ENCODE measurements at regions not wholly inside any gene's neighbourhood (a gene's known extent, or its start where the extent isn't known, plus 50 kb on each side); places are given as distances from the start of the nearest gene placed in this dataset.

DNA sequence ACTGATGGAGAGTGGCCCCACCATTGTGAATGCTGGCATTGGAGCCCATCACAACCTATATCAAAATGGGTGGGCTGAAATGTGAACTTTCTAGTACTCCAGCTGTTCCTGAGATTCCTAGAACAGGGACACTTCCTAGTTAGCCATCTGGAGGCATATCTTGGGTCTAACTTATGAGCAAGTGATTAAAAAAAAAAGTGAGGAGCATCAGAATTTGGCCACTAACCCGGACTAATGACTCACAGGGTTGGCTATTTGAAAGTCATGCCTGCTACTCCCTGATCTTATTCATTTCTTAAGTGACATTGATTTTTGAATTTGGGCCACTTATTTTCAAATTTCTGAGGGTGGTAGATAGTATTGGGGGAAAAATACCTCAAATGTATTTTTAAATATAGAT lies 216.6 kb downstream of the HRH4 start:
- TF ChIP-seq, protein P1, sequence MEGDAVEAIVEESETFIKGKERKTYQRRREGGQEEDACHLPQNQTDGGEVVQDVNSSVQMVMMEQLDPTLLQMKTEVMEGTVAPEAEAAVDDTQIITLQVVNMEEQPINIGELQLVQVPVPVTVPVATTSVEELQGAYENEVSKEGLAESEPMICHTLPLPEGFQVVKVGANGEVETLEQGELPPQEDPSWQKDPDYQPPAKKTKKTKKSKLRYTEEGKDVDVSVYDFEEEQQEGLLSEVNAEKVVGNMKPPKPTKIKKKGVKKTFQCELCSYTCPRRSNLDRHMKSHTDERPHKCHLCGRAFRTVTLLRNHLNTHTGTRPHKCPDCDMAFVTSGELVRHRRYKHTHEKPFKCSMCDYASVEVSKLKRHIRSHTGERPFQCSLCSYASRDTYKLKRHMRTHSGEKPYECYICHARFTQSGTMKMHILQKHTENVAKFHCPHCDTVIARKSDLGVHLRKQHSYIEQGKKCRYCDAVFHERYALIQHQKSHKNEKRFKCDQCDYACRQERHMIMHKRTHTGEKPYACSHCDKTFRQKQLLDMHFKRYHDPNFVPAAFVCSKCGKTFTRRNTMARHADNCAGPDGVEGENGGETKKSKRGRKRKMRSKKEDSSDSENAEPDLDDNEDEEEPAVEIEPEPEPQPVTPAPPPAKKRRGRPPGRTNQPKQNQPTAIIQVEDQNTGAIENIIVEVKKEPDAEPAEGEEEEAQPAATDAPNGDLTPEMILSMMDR (IDR thresholded peaks at IDR 0.05; ENCODE audit: insufficient read depth, low read depth, low read length), result no peak
- DNase-seq (ENCODE audit: low read depth), result no peak
- no peak overlapping the region for H3K4me3 ChIP-seq (ENCODE audit: low read depth, low read length)

DNA sequence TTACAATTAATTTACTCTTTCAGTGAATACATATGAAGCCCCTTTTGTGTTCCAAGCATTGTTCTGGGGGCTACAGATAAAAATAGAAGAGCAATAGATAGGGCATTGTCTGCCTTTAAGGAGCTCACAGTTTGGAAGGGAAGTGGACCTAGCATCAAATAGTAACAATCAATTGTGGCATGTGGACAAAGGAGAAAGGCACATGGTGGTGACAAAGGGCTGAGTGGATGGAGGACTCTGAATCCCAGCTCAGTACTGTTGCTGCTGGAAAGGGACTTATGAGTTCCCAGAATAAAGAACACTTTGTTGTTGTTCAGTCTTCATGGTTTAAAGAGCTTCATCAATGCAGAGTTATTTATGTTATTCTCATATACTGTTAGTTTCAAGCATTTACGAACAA lies 217.7 kb downstream of the HRH4 start:
- TF ChIP-seq, protein P1 (IDR thresholded peaks at IDR 0.05; ENCODE audit: insufficient read depth, low read depth, low read length), result no peak
- no peak overlapping the region for H3K4me3 ChIP-seq (ENCODE audit: low read depth, low read length)
- DNase-seq (ENCODE audit: low read depth), result no peak

DNA sequence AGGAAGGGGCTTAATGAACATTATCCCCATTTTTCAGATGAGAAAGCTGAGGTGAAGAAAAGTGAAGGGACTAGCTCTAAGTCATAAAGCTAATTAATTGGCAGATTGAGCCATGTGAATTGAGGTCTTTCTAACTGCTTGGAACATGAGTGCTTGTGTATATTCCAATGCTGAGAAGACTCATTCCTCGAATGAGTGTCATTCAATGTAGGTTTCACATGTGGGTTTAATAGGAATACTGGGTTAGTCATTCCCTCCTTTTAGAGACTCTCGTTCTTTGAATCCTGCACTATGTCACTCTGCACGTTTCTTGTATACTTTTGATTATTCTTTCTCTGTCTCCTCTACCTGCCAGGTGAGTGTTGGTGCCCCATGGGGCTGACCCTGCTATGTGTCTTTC lies 218.2 kb downstream of the HRH4 start:
- DNase-seq (ENCODE audit: low read depth), result no peak
- TF ChIP-seq, protein P1 (IDR thresholded peaks at IDR 0.05; ENCODE audit: insufficient read depth, low read depth, low read length), result no peak
- H3K4me3 ChIP-seq (ENCODE audit: low read depth, low read length), result no peak overlapping the region

DNA sequence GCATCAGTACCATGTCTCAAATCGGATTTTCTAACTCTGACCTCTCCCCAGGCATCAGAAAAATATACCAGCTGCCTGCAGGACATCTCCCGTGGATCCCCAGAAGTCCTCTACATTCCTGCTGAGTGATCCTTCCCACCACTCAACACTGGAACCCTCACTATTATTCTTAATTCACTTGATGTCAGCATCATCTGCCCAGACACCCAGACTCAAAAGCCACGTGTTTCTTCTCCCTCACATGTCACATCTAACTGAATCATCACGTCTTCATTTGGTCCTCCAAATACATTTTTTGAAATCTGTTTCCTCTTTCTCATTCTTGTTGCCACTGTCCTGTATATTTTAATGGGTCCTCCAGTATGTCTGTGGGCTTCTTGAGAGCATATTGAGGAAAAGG lies 218.6 kb downstream of the HRH4 start:
- TF ChIP-seq, protein P1 (IDR thresholded peaks at IDR 0.05; ENCODE audit: insufficient read depth, low read depth, low read length), result no peak
- DNase-seq (ENCODE audit: low read depth), result no peak
- no peak overlapping the region for H3K4me3 ChIP-seq (ENCODE audit: low read depth, low read length)

DNA sequence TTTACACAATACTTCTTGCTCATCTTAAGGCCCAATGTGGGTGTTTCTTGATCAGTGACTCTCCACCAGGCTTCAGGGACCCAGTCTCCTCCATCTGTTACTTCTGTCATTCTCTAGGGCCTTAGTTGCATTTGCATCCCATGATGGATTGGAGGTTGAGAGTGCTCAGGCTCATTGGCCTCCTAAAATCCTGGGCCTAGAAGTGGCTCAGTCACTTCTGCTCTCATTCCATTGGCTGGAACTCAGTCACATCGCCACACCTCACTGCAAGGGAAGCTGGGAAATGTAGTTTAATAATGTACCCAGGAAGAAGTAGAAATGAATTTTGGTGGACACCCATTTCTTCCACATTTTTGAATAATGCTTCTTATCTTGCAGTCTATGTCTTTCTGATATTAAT lies 223.5 kb downstream of the HRH4 start:
- DNase-seq (ENCODE audit: low read depth), result no peak
- TF ChIP-seq, protein P1 (IDR thresholded peaks at IDR 0.05; ENCODE audit: insufficient read depth, low read depth, low read length), result no peak
- no peak overlapping the region for H3K4me3 ChIP-seq (ENCODE audit: low read depth, low read length)

DNA sequence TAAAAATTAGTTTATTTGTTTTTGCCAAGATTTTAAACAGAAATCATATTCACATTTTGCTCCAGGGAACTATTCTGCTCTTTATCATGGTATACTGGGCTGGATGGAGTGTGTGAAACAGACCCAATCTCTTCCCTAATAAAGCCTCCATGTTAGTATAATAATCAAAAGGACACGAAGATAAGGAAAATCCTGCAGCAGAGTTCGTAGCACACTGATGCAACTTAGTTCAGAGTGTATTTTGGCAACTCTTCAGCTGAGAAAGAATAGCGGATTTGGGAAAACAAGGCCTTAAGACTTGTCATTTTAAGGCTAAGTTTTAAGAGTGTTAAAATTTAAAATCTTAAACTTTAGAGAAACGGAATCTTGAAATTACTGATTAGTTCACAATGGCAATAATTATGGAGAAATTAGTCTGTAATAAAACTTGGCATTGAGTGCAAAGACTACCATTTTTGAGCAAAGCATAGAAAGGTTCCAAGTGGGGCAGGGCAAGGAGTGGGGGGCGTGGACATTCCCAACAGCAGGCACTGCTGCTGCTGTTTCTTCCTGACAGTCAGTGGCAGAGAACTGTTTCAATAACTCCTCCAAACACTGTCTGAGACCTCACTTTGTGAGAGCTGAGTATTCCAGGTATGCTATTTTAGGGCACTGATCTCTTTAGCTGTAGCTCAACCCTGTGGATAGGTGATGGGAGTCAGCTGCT lies 225.0 kb downstream of the HRH4 start:
- TF ChIP-seq, protein P1 (IDR thresholded peaks at IDR 0.05; ENCODE audit: insufficient read depth, low read depth, low read length), result no peak
- DNase-seq (ENCODE audit: low read depth), result no peak
- H3K4me3 ChIP-seq (ENCODE audit: low read depth, low read length), result no peak overlapping the region

DNA sequence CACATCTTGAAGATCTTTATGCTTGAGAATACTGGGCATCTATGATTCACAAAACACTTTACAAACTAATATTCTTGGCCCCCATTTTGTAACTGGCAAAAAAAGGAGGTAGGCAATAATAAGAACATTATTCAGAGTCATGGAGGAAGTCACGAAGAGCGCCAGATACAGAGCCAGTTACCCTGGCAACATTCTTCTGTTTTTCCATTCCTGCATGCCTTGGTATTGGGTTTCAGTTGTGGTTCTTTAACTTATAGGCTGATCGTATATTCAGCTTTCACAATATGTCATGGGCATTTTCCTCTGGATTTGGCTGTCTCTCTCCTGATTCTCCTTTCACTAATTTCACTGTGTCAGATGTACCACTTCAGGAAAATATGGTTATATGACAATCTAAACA lies 234.7 kb downstream of the HRH4 start:
- no peak overlapping the region for H3K4me3 ChIP-seq (ENCODE audit: low read depth, low read length)
- TF ChIP-seq, protein P1 (IDR thresholded peaks at IDR 0.05; ENCODE audit: insufficient read depth, low read depth, low read length), result no peak
- no peak for DNase-seq (ENCODE audit: low read depth)

All from fibroblast of villous mesenchyme (primary cell).